HL-60 (cell line): ENCODE measurements at regions not wholly inside any gene's neighbourhood (a gene's known extent, or its start where the extent isn't known, plus 50 kb on each side); places are given as distances from the start of the nearest gene placed in this dataset.

ENCODE experiments used
- CTCF ChIP-seq: IDR thresholded peaks from one replicate; pipeline ENCODE4 v1.5.1; 2011; ENCODE audit warnings: low read length, control low read depth, inconsistent platforms; ENCODE audit not compliant: insufficient read depth
- GABPA ChIP-seq: IDR thresholded peaks from 2 replicates; pipeline ENCODE4 v1.6.1; 2012; ENCODE audit warnings: low read depth
- SPI1 ChIP-seq: IDR thresholded peaks from 2 replicates; pipeline ENCODE4 v1.6.1; 2012; ENCODE audit warnings: low read depth, mild to moderate bottlenecking, borderline replicate concordance

- TF ChIP-seq CTCF (no peak), GABPA (no peak), SPI1 (no peak)
Measured at GRCh38 chr16:86883583-86884389, 305.4 kb downstream of the FOXL1 start.
